H1 (cell line): ENCODE measurements at regions not wholly inside any gene's neighbourhood (a gene's known extent, or its start where the extent isn't known, plus 50 kb on each side); places are given as distances from the start of the nearest gene placed in this dataset.

ENCODE experiments used
- CTCF ChIP-seq, 3 experiments: IDR thresholded peaks; 1 replicate in 2 of 3; 2 replicates in 1 of 3; pipeline versions ENCODE4 v1.5.1 to v1.6.1; 2011; ENCODE audit warnings: low read length in 3 of 3, mild to moderate bottlenecking in 3 of 3, inconsistent platforms in 2 of 3, low read depth in 1 of 3, moderate library complexity in 1 of 3; ENCODE audit not compliant: insufficient read depth in 1 of 3; ENCODE audit errors: control extremely low read depth in 1 of 3
- EP300 ChIP-seq, 2 experiments: IDR thresholded peaks; 1 replicate in 1 of 2; 2 replicates in 1 of 2; pipeline ENCODE4 v1.6.1; 2011 to 2012; ENCODE audit warnings: low read depth in 2 of 2, low read length in 2 of 2, mild to moderate bottlenecking in 2 of 2, borderline replicate concordance in 1 of 2, inconsistent platforms in 1 of 2, moderate library complexity in 1 of 2

GRCh38 chr18:22045221-22045918 is 124.0 kb upstream of the GATA6 start:
- no peak for TF ChIP-seq CTCF (IDR thresholded peaks at IDR 0.05; ENCODE audit: control extremely low read depth in 1 of 3, insufficient read depth in 1 of 3, low read depth in 1 of 3, low read length in 3 of 3)
- TF ChIP-seq EP300 (IDR thresholded peaks at IDR 0.05; ENCODE audit: borderline replicate concordance in 1 of 2, low read depth in 2 of 2, low read length in 2 of 2), result no peak
